ENCODE measurements at regions not wholly inside any gene's neighbourhood (a gene's known extent, or its start where the extent isn't known, plus 50 kb on each side); places are given as distances from the start of the nearest gene placed in this dataset.

DNA sequence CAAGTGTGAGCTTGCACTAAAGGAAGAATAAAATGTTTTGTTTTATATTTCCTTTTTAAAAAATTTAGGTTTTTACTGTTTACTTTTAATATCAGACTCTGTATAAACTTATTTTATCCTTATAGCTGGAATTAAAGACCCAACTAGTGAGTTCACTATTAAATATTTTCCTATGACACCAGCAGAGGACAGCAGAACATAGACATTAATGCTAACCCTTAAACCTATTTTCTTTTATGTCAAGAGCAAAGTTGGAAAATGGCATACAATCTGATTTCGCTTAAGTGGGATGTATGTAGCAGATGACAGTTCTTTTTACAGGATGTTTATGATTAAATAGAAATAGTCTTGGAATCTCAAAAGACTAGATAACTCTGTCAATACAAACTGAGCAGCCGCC, 188.2 kb upstream of the XIRP2 start:
- intact Hi-C loops (cut with micrococcal nuclease), result no loop called here
- Histone ChIP-seq H2AFZ (ENCODE audit: low read depth, low read length) (no peak overlapping the region), H3K4me1 (ENCODE audit: control insufficient read depth, extremely low read depth, insufficient read depth, low read length) (no peaks in the 10 kb centered on the region), H3K4me3 (replicated peaks in 1 of 3; ENCODE audit: insufficient read depth in 1 of 3, low read depth in 1 of 3, low read length in 3 of 3) (no peak overlapping the region), H3K79me2 (ENCODE audit: control insufficient read depth, insufficient read depth, low read length) (no peaks in the 10 kb centered on the region), H3K36me3 (ENCODE audit: control insufficient read depth in 2 of 2, extremely low read depth in 1 of 2, insufficient read depth in 2 of 2, low read length in 2 of 2) (no peaks in the 10 kb centered on the region), H3K27ac (ENCODE audit: insufficient read depth, low read depth, low read length) (no peak overlapping the region), H3K9ac (replicated peaks; ENCODE audit: extremely low read depth, insufficient read depth, low read length) (no peak overlapping the region), H3K4me2 (ENCODE audit: insufficient read depth, low read length) (no peak overlapping the region), H3K9me1 (replicated peaks; ENCODE audit: control insufficient read depth, extremely low read depth, insufficient read depth, low read length) (no peaks in the 10 kb centered on the region), H4K20me1 (replicated peaks; ENCODE audit: control insufficient read depth, extremely low read depth, insufficient read depth, low read length) (no peaks in the 10 kb centered on the region), H3K27me3 (ENCODE audit: control insufficient read depth in 2 of 2, insufficient read depth in 2 of 2, low read length in 2 of 2) (no peaks in the 10 kb centered on the region), H3K9me3 (replicated peaks; ENCODE audit: control insufficient read depth, insufficient read depth, low read length) (no peaks in the 10 kb centered on the region)
- DNase-seq (ENCODE audit: low read depth, low spot score) (no peak), FAIRE-seq (no peak)
- TF ChIP-seq, protein P1, sequence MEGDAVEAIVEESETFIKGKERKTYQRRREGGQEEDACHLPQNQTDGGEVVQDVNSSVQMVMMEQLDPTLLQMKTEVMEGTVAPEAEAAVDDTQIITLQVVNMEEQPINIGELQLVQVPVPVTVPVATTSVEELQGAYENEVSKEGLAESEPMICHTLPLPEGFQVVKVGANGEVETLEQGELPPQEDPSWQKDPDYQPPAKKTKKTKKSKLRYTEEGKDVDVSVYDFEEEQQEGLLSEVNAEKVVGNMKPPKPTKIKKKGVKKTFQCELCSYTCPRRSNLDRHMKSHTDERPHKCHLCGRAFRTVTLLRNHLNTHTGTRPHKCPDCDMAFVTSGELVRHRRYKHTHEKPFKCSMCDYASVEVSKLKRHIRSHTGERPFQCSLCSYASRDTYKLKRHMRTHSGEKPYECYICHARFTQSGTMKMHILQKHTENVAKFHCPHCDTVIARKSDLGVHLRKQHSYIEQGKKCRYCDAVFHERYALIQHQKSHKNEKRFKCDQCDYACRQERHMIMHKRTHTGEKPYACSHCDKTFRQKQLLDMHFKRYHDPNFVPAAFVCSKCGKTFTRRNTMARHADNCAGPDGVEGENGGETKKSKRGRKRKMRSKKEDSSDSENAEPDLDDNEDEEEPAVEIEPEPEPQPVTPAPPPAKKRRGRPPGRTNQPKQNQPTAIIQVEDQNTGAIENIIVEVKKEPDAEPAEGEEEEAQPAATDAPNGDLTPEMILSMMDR (IDR thresholded peaks at IDR 0.05; ENCODE audit: extremely low read depth in 1 of 2, insufficient read depth in 1 of 2, low read depth in 1 of 2, low read length in 2 of 2), result no peak
- no peak for TF ChIP-seq MYC (IDR thresholded peaks at IDR 0.05; ENCODE audit: low read depth, low read length)
- no peak for TF ChIP-seq FOS (IDR thresholded peaks at IDR 0.05; ENCODE audit: borderline replicate concordance, insufficient read depth, low read length)
- TF ChIP-seq, protein P2, sequence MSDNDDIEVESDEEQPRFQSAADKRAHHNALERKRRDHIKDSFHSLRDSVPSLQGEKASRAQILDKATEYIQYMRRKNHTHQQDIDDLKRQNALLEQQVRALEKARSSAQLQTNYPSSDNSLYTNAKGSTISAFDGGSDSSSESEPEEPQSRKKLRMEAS (IDR thresholded peaks at IDR 0.05; ENCODE audit: insufficient read depth, insufficient read length), result no peak
- no peak for TF ChIP-seq EZH2 (IDR thresholded peaks at IDR 0.05; ENCODE audit: borderline replicate concordance, low read depth, low read length, severe bottlenecking)
- no peak for TF ChIP-seq GATA2 (IDR thresholded peaks at IDR 0.05; ENCODE audit: insufficient read depth, insufficient read length, low read depth, low read length)
- TF ChIP-seq POLR2AphosphoS5 (IDR thresholded peaks at IDR 0.05; ENCODE audit: insufficient read depth, low read depth, low read length), result no peak
- dilution Hi-C loops (cut with MboI; ENCODE audit: extremely low pct_ligation_motif_present, low sequenced_read_pairs), result no loop called here
- CTCF ChIA-PET, result no interaction called here
- BruUV-seq (replicated peaks), result no TSS peak
- POLR2A ChIA-PET, result no interaction called here
